ENCODE measurements at regions not wholly inside any gene's neighbourhood (a gene's known extent, or its start where the extent isn't known, plus 50 kb on each side); places are given as distances from the start of the nearest gene placed in this dataset.

DNA sequence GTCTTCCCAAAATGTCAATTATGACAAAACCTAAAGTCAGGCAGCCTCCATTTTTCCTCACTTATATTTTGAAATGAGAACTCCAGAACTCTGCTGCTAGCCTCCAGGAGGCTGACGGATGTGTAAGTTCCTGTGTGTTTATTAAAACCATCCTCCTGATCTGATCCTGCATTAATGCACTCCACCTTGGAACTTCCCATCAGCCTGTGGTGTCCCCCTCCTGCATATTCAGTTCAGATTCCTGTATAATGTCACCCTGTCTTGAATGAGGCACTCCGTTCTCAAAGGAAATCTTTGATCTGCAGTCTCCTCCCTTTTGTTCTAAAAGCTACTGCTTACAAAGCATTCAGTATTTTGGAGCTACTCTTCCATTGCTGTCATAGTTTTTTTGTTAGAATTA is 318.2 kb upstream of the ONECUT1 start:
- Mint-ChIP-seq H3K27me3 (peaks cover 12% of the 10 kb centered on the region), H3K4me3 (no peak overlapping the region), H3K27ac (no peak overlapping the region), H3K4me1 (no peaks in the 10 kb centered on the region), H3K36me3 (ENCODE audit: low read depth) (no peaks in the 10 kb centered on the region)
- no peaks in the 10 kb centered on the region for H3K9me3 ChIP-seq (ENCODE audit: control insufficient read depth, low read length, poor library complexity, severe bottlenecking)
- DNase-seq (no peak), ATAC-seq (no peak)

- no peaks in the 10 kb centered on the region for H3K9me3 ChIP-seq (ENCODE audit: control insufficient read depth, low read length, poor library complexity, severe bottlenecking)
- ATAC-seq: no peak
- Mint-ChIP-seq H3K27ac (no peak overlapping the region), H3K36me3 (ENCODE audit: low read depth) (no peaks in the 10 kb centered on the region), H3K4me1 (no peaks in the 10 kb centered on the region), H3K4me3 (no peak overlapping the region), H3K27me3 (peaks cover 12% of the 10 kb centered on the region)
- no peak for DNase-seq
Measured at GRCh38 chr15:53107855-53108254, 317.7 kb upstream of the ONECUT1 start.

DNA sequence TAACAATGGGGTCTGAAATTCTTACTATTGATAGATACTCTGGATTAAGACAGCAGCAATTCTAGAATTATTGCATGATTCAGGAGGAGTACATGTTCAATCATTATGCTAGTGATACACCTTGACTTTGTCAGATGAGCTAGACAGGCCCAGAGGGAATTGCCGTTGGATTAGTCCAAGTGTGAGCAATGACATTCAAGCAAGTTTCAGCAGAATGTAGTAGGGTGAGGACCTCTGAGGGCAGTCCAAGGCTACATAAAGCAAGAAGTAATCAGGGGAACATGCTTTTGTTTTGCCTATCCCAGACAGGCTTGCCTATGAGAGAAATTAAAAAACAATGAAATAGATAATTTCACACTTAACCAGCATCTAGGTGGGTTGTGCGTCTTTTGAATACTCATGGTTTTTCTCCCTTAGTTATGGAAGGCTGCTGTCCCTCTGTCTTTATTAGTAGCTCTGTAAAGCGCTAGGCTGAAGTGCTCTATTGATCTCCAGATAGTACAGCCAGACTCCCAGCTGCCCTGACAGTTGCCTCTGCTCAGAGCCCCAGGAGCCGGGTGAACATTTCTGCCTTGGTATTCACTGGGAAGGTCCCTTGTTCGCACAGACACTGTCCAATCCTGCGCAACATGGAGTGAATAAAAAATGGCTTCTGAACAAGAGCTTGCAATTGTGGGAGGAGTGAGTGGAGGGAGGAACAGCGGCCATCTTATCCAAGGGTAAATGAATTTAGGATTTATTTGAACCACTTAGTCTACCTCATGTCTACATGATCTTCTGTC is 316.6 kb upstream of the ONECUT1 start:
- H3K9me3 ChIP-seq (ENCODE audit: control insufficient read depth, low read length, poor library complexity, severe bottlenecking): no peaks in the 10 kb centered on the region
- Mint-ChIP-seq H3K4me3 (no peak overlapping the region), H3K36me3 (ENCODE audit: low read depth) (no peaks in the 10 kb centered on the region), H3K27me3 (peaks cover 9% of the 10 kb centered on the region), H3K27ac (no peak overlapping the region), H3K4me1 (no peaks in the 10 kb centered on the region)
- no peak for ATAC-seq
- DNase-seq: no peak

DNA sequence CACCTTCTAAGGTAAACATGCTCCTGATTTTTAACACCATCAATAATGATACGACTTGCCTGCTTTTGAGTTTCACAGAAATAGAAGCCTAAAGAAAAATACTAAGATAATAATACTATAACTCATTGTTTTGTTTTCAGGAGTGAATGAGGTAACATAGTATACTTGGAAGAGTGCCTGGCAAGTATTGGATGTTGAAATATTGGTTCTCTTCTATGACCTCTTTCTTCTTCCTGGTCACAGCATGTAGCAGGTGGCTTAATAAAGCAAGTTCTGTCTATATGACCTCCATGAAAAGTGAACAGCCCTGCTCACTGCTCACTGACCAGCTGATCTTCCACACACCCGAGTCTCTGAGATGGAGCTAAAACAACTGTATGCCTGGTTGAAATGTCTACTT is 312.3 kb upstream of the ONECUT1 start:
- H3K4me3 Mint-ChIP-seq: no peak overlapping the region
- H3K4me1 Mint-ChIP-seq: no peaks in the 10 kb centered on the region
- H3K9me3 ChIP-seq (ENCODE audit: control insufficient read depth, low read length, poor library complexity, severe bottlenecking): no peaks in the 10 kb centered on the region
- no peak overlapping the region for H3K27ac Mint-ChIP-seq
- H3K27me3 Mint-ChIP-seq: no peaks in the 10 kb centered on the region
- H3K36me3 Mint-ChIP-seq (ENCODE audit: low read depth): peaks cover 4% of the 10 kb centered on the region
- ATAC-seq: no peak
- DNase-seq: no peak

DNA sequence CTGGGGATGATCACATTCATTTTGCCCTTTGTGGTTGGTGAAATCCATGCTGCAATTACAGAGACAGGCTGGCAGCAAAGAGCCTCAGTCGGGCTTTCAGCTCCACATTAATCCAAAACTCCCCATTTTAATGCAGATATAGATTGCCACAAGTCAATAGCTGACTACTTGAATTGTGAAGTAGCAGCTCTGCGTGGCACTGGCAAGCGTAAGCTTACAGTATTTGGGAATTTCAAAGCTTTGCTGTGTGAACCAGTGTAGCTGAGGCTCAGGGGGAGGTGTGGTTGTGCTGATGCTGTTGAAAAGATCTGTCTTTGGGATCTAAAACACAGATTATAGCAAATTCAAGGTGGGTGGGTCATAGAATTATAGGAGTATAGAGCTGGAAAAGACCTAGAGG is 290.3 kb upstream of the ONECUT1 start:
- H3K27ac Mint-ChIP-seq: no peak overlapping the region
- no peaks in the 10 kb centered on the region for H3K4me1 Mint-ChIP-seq
- H3K4me3 Mint-ChIP-seq: no peak overlapping the region
- H3K27me3 Mint-ChIP-seq: no peaks in the 10 kb centered on the region
- ATAC-seq (no peak), DNase-seq (no peak)
- H3K36me3 Mint-ChIP-seq (ENCODE audit: low read depth): no peaks in the 10 kb centered on the region
- no peaks in the 10 kb centered on the region for H3K9me3 ChIP-seq (ENCODE audit: control insufficient read depth, low read length, poor library complexity, severe bottlenecking)

DNA sequence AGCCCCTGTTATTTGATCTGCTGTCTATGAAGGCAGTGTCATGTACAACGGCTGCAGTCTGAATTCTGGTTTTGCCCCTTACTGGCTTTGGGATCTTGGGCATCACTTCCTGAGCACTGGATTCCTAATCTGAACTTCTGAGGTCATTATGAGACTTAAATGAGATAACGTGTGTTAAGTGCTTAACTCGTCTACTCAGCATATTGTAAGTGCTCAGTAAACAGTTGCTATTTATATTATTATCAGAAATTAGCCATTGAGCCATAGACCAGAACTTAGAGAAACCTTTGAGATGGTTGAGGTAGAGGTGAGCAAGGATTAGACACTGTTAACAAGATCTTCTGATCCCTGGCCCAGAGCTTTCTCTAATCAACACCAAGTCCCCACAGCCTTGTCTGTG is 284.1 kb upstream of the ONECUT1 start:
- no peak overlapping the region for H3K4me3 Mint-ChIP-seq
- no peaks in the 10 kb centered on the region for H3K36me3 Mint-ChIP-seq (ENCODE audit: low read depth)
- DNase-seq (no peak), ATAC-seq (no peak)
- H3K9me3 ChIP-seq (ENCODE audit: control insufficient read depth, low read length, poor library complexity, severe bottlenecking): no peaks in the 10 kb centered on the region
- H3K27me3 Mint-ChIP-seq: no peaks in the 10 kb centered on the region
- H3K4me1 Mint-ChIP-seq: no peaks in the 10 kb centered on the region
- no peak overlapping the region for H3K27ac Mint-ChIP-seq

GRCh38 chr15:53072077-53072476 is 281.9 kb upstream of the ONECUT1 start:
- DNase-seq: no peak
- no peaks in the 10 kb centered on the region for H3K9me3 ChIP-seq (ENCODE audit: control insufficient read depth, low read length, poor library complexity, severe bottlenecking)
- H3K4me3 Mint-ChIP-seq: no peak overlapping the region
- H3K4me1 Mint-ChIP-seq: no peaks in the 10 kb centered on the region
- H3K27ac Mint-ChIP-seq: no peak overlapping the region
- no peaks in the 10 kb centered on the region for H3K36me3 Mint-ChIP-seq (ENCODE audit: low read depth)
- no peak for ATAC-seq
- H3K27me3 Mint-ChIP-seq: no peaks in the 10 kb centered on the region

GRCh38 chr15:53068636-53069035 is 278.5 kb upstream of the ONECUT1 start:
- Mint-ChIP-seq H3K27ac (no peak overlapping the region), H3K36me3 (ENCODE audit: low read depth) (no peaks in the 10 kb centered on the region), H3K27me3 (no peaks in the 10 kb centered on the region), H3K4me1 (no peaks in the 10 kb centered on the region), H3K4me3 (no peak overlapping the region)
- no peaks in the 10 kb centered on the region for H3K9me3 ChIP-seq (ENCODE audit: control insufficient read depth, low read length, poor library complexity, severe bottlenecking)
- DNase-seq: no peak
- ATAC-seq: no peak

DNA sequence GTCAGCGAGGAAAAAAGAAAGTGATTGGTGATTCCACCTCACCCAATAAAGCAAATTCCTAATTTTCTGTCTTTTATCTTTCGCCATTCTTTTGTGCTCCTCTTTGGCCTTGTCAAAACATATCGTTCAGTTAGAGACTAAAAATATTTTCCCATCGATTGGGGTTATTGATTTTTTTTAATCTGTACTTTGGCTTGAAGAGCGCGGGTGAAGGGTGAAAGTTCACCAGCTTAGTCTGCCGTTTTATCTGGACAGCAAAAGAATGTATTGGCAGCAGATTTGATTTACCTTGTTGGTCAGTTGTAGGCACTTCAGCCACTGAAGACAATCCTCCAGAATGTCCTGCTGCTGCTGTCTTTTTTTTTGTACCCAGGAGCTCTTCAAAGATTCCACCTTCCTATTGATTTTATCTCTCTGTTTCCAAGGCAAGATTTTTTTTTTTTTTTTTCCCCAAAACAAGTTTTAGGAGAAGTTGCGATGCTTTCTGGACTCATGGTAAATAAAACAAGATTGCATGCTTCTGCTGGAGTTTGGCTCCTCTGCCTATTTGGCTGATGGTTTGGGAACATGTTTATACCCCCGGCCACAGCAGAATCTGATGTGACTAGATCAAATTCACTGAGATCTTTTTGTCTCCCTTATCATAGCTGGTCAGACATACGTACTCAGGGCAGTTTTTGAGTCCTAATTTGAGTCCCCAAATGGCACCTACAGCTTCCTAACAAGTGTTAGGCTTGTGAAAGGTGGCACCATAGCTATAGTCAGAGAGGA is 269.3 kb upstream of the ONECUT1 start:
- no peaks in the 10 kb centered on the region for H3K9me3 ChIP-seq (ENCODE audit: control insufficient read depth, low read length, poor library complexity, severe bottlenecking)
- no peak overlapping the region for H3K4me3 Mint-ChIP-seq
- no peak for ATAC-seq
- DNase-seq: no peak
- H3K27ac Mint-ChIP-seq: no peak overlapping the region
- H3K4me1 Mint-ChIP-seq: no peaks in the 10 kb centered on the region
- H3K27me3 Mint-ChIP-seq: no peaks in the 10 kb centered on the region
- H3K36me3 Mint-ChIP-seq (ENCODE audit: low read depth): no peaks in the 10 kb centered on the region

- H3K9me3 ChIP-seq (ENCODE audit: control insufficient read depth, low read length, poor library complexity, severe bottlenecking): peaks cover 3% of the 10 kb centered on the region
- no peak overlapping the region for H3K27ac Mint-ChIP-seq
- no peaks in the 10 kb centered on the region for H3K27me3 Mint-ChIP-seq
- H3K4me1 Mint-ChIP-seq: no peaks in the 10 kb centered on the region
- ATAC-seq (no peak), DNase-seq (no peak)
- no peak overlapping the region for H3K4me3 Mint-ChIP-seq
- H3K36me3 Mint-ChIP-seq (ENCODE audit: low read depth): peaks cover 2% of the 10 kb centered on the region
Measured at GRCh38 chr15:53046153-53046790, 256.1 kb upstream of the ONECUT1 start.

- peaks cover 3% of the 10 kb centered on the region for H3K36me3 Mint-ChIP-seq (ENCODE audit: low read depth)
- no peak overlapping the region for H3K4me3 Mint-ChIP-seq
- H3K9me3 ChIP-seq (ENCODE audit: control insufficient read depth, low read length, poor library complexity, severe bottlenecking): no peaks in the 10 kb centered on the region
- no peak for DNase-seq
- H3K4me1 Mint-ChIP-seq: no peaks in the 10 kb centered on the region
- no peak for ATAC-seq
- H3K27me3 Mint-ChIP-seq: peaks cover 17% of the 10 kb centered on the region
- H3K27ac Mint-ChIP-seq: no peak overlapping the region
Measured at GRCh38 chr15:53038655-53038941, 248.5 kb upstream of the ONECUT1 start.

DNA sequence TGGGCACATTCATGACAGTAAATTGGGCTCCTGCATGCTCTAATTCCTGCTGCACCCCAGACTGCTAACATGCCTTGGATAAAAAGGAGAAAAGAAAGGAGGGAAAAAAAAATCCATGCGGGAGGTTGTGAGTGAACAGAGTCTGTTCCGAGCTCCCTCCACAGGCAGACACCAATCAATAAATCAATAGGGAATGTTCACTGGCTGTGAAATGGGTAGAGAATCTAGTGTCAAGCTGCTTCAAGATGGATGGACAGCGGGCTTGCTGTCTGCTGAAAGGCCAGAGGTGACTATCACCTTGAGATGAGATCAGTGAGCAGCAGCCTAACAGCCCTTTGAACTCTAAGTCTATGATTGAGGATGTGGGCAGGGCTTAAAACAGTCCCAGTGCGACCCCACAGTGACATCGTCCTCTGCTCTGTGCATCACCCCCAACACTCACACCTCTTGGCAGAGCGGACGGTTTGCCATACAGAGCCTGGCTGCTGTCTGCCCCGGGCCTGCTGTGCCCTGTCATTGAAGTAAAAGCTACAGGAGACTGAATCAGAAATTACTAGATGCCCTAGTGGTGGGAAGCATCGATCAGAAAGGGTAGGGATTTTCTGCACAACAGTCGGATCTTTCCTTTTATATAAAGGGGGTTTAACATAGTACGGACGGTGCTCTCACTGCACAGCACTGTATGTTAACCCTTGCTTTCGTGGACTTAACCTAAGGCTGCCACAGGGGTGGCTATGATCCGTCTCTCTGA is 247.9 kb upstream of the ONECUT1 start:
- Mint-ChIP-seq H3K4me1 (no peaks in the 10 kb centered on the region), H3K27me3 (peaks cover 17% of the 10 kb centered on the region), H3K4me3 (no peak overlapping the region), H3K27ac (no peak overlapping the region), H3K36me3 (ENCODE audit: low read depth) (peaks cover 3% of the 10 kb centered on the region)
- ATAC-seq (no peak), DNase-seq (no peak)
- no peaks in the 10 kb centered on the region for H3K9me3 ChIP-seq (ENCODE audit: control insufficient read depth, low read length, poor library complexity, severe bottlenecking)

- DNase-seq: no peak
- no peaks in the 10 kb centered on the region for H3K9me3 ChIP-seq (ENCODE audit: control insufficient read depth, low read length, poor library complexity, severe bottlenecking)
- no peak overlapping the region for H3K4me3 Mint-ChIP-seq
- H3K4me1 Mint-ChIP-seq: no peaks in the 10 kb centered on the region
- peaks cover 17% of the 10 kb centered on the region for H3K27me3 Mint-ChIP-seq
- no peak overlapping the region for H3K27ac Mint-ChIP-seq
- H3K36me3 Mint-ChIP-seq (ENCODE audit: low read depth): peaks cover 3% of the 10 kb centered on the region
- no peak for ATAC-seq
Measured at GRCh38 chr15:53036641-53037040, 246.5 kb upstream of the ONECUT1 start.

Measured in T-helper 17 cell (primary cell).